Calu3 (cell line): ENCODE measurements at regions not wholly inside any gene's neighbourhood (a gene's known extent, or its start where the extent isn't known, plus 50 kb on each side); places are given as distances from the start of the nearest gene placed in this dataset.

Experiments
- BruUV-seq: library from RNA; stranded (reverse); fragments of 400-500 nt; replicated peaks from 2 replicates; lab custom pipeline; 2021; lab: Mats Ljungman, UMichigan
- CTCF ChIA-PET: fragments of 300-600 bp; sonication (Branson Sonifier 250); formaldehyde crosslinking; loops from one replicate; lab custom pipeline; 2022; ENCODE audit warnings: antibody characterized with exemption; lab: Charles Lee
- DNase-seq: peaks from one replicate; pipeline ENCODE4 v3.0.0; 2022
- H3K27ac Mint-ChIP-seq: one replicate; pipeline ENCODE4 v1.8.0; 2022; ENCODE audit warnings: mixed read lengths; ENCODE audit not compliant: unreplicated experiment
- H3K27me3 Mint-ChIP-seq: one replicate; pipeline ENCODE4 v1.8.0; 2022; ENCODE audit warnings: mixed read lengths; ENCODE audit not compliant: unreplicated experiment
- H3K36me3 Mint-ChIP-seq: one replicate; pipeline ENCODE4 v1.8.0; 2022; ENCODE audit warnings: mild to moderate bottlenecking, moderate library complexity, mixed read lengths; ENCODE audit not compliant: insufficient read depth, unreplicated experiment
- H3K4me1 Mint-ChIP-seq: one replicate; pipeline ENCODE4 v1.8.0; 2022; ENCODE audit warnings: mild to moderate bottlenecking, low read depth, mixed read lengths; ENCODE audit not compliant: unreplicated experiment
- H3K4me3 Mint-ChIP-seq: one replicate; pipeline ENCODE4 v1.8.0; 2022; ENCODE audit warnings: mild to moderate bottlenecking, low read depth, moderate library complexity, mixed read lengths; ENCODE audit not compliant: unreplicated experiment
- H3K9me3 Mint-ChIP-seq: one replicate; pipeline ENCODE4 v1.8.0; 2022; ENCODE audit warnings: low read depth, mixed read lengths; ENCODE audit not compliant: unreplicated experiment
- intact Hi-C: fragments of 100-400 bp; cut with micrococcal nuclease; formaldehyde crosslinking; loops from one replicate; pipeline ENCODE4 v1.10.0; 2022; ENCODE audit not compliant: unreplicated experiment
- TF ChIP-seq, protein P1 (sequence below): fragments of 200-600 bp; IDR thresholded peaks from one replicate; pipeline ENCODE4 v1.8.0; 2022; ENCODE audit warnings: antibody characterized with exemption; ENCODE audit not compliant: unreplicated experiment

- CTCF ChIA-PET: interaction anchor here (0.6 kb wide), 1 partner anchor 11 kb away, joined by 3 read pairs; no protein-coding TSS in a partner anchor
- BruUV-seq: no TSS peak
Observed at GRCh38 chr11:127639916-127640315, 639.3 kb upstream of the KIRREL3 start.

GRCh38 chr11:127632976-127633680, 632.6 kb upstream of the KIRREL3 start:
- BruUV-seq: no TSS peak
- intact Hi-C loops: no loop called here
- Mint-ChIP-seq H3K36me3 (no peaks in the 10 kb centered on the region), H3K9me3 (peaks cover 8% of the 10 kb centered on the region), H3K4me1 (no peaks in the 10 kb centered on the region), H3K27me3 (no peaks in the 10 kb centered on the region), H3K27ac (no peak overlapping the region), H3K4me3 (no peak overlapping the region)
- CTCF ChIA-PET: no interaction called here
- TF ChIP-seq, protein P1, sequence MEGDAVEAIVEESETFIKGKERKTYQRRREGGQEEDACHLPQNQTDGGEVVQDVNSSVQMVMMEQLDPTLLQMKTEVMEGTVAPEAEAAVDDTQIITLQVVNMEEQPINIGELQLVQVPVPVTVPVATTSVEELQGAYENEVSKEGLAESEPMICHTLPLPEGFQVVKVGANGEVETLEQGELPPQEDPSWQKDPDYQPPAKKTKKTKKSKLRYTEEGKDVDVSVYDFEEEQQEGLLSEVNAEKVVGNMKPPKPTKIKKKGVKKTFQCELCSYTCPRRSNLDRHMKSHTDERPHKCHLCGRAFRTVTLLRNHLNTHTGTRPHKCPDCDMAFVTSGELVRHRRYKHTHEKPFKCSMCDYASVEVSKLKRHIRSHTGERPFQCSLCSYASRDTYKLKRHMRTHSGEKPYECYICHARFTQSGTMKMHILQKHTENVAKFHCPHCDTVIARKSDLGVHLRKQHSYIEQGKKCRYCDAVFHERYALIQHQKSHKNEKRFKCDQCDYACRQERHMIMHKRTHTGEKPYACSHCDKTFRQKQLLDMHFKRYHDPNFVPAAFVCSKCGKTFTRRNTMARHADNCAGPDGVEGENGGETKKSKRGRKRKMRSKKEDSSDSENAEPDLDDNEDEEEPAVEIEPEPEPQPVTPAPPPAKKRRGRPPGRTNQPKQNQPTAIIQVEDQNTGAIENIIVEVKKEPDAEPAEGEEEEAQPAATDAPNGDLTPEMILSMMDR: no peak
- DNase-seq: no peak

More at GRCh38 chr11:127639916-127640315, 639.3 kb upstream of the KIRREL3 start:
- H3K9me3 Mint-ChIP-seq: peaks cover 6% of the 10 kb centered on the region
- intact Hi-C loops: no loop called here
- H3K4me1 Mint-ChIP-seq: no peaks in the 10 kb centered on the region
- H3K4me3 Mint-ChIP-seq: no peak overlapping the region
- TF ChIP-seq, protein P1: no peak
- H3K27me3 Mint-ChIP-seq: no peaks in the 10 kb centered on the region
- H3K36me3 Mint-ChIP-seq: no peaks in the 10 kb centered on the region
- DNase-seq: no peak
- H3K27ac Mint-ChIP-seq: no peak overlapping the region

- no peaks in the 10 kb centered on the region for H3K4me1 Mint-ChIP-seq
- no peak for DNase-seq
- intact Hi-C loops: no loop called here
- CTCF ChIA-PET: no interaction called here
- H3K27ac Mint-ChIP-seq: no peak overlapping the region
- no TSS peak for BruUV-seq
- TF ChIP-seq, protein P1: no peak
- H3K36me3 Mint-ChIP-seq: no peaks in the 10 kb centered on the region
- no peaks in the 10 kb centered on the region for H3K27me3 Mint-ChIP-seq
- peaks cover 8% of the 10 kb centered on the region for H3K9me3 Mint-ChIP-seq
- H3K4me3 Mint-ChIP-seq: no peak overlapping the region
Observed at GRCh38 chr11:127632546-127632945, 632.0 kb upstream of the KIRREL3 start.

- Mint-ChIP-seq H3K27ac (no peak overlapping the region), H3K4me3 (no peak overlapping the region), H3K27me3 (no peaks in the 10 kb centered on the region), H3K36me3 (no peaks in the 10 kb centered on the region), H3K4me1 (no peaks in the 10 kb centered on the region), H3K9me3 (peaks cover 10% of the 10 kb centered on the region)
- no peak for DNase-seq
- BruUV-seq: no TSS peak
- intact Hi-C loops: no loop called here
- CTCF ChIA-PET: no interaction called here
- TF ChIP-seq, protein P1: no peak
Observed at GRCh38 chr11:127631974-127632373, 631.4 kb upstream of the KIRREL3 start.
